ENCODE measurements at regions not wholly inside any gene's neighbourhood (a gene's known extent, or its start where the extent isn't known, plus 50 kb on each side); places are given as distances from the start of the nearest gene placed in this dataset.

GRCh38 chr13:85537601-85538000 is 261.6 kb downstream of the SLITRK6 start:
- H3K4me3 ChIP-seq = no peak overlapping the region
- no peak for FAIRE-seq
- no peak for TF ChIP-seq NKRF (conservative IDR thresholded peaks at IDR 0.05)
- no peak for TF ChIP-seq STAT3 (IDR thresholded peaks at IDR 0.05; ENCODE audit: low read depth, low read length)
- TF ChIP-seq ZZZ3 (IDR thresholded peaks at IDR 0.05; ENCODE audit: control insufficient read depth, insufficient read length, low read depth) = no peak
- no peak for TF ChIP-seq BRCA1 (IDR thresholded peaks at IDR 0.05; ENCODE audit: low read depth, low read length)
- TF ChIP-seq GABPA (IDR thresholded peaks at IDR 0.05; ENCODE audit: low read depth) = no peak
- no peak for TF ChIP-seq IKZF1 (conservative IDR thresholded peaks at IDR 0.05)
- TF ChIP-seq ATF2 (IDR thresholded peaks at IDR 0.05; ENCODE audit: low read length) = no peak
- TF ChIP-seq BCL3 (IDR thresholded peaks at IDR 0.05; ENCODE audit: borderline replicate concordance, insufficient read depth, low read depth, low read length, poor library complexity, severe bottlenecking) = no peak
- no peak for TF ChIP-seq TCF3 (IDR thresholded peaks at IDR 0.05; ENCODE audit: borderline replicate concordance, insufficient read depth, low read depth, low read length)
- TF ChIP-seq POLR2AphosphoS2 (IDR thresholded peaks at IDR 0.05; ENCODE audit: low read depth, low read length) = no peak
- no peak for TF ChIP-seq REST (IDR thresholded peaks at IDR 0.05; ENCODE audit: low read depth, low read length)
- no peak for DNase-seq (ENCODE audit: low read depth, low spot score)
- POLR2A ChIA-PET = no interaction called here
- H3K4me2 ChIP-seq (ENCODE audit: control insufficient read depth, insufficient read depth) = no peak overlapping the region
- intact Hi-C loops (cut with micrococcal nuclease; ENCODE audit: unreplicated experiment) (no loop called here), in situ Hi-C loops (cut with MboI) (no loop called here)
- H3K36me3 ChIP-seq (ENCODE audit: control insufficient read depth in 2 of 2, insufficient read depth in 2 of 2, low read length in 1 of 2) = no peaks in the 10 kb centered on the region
- H3K79me2 ChIP-seq (ENCODE audit: control insufficient read depth, insufficient read depth, low read length) = no peaks in the 10 kb centered on the region
- no peaks in the 10 kb centered on the region for H4K20me1 ChIP-seq (ENCODE audit: control insufficient read depth, insufficient read depth)
- H3K9ac ChIP-seq (ENCODE audit: control insufficient read depth, insufficient read depth, low read length) = no peak overlapping the region
- SMC1A ChIA-PET (ENCODE audit: uncharacterized antibody, unreplicated experiment) = interaction anchor here (1.5 kb wide), 1 partner anchor 14 kb away, joined by 4 read pairs; no protein-coding TSS in a partner anchor
- CTCF ChIA-PET = no interaction called here
- ATAC-seq = no peak
- H3K27ac ChIP-seq (ENCODE audit: control insufficient read depth, insufficient read depth) = no peak overlapping the region
- RAD21 ChIA-PET (ENCODE audit: unreplicated experiment) = no interaction called here
- no peaks in the 10 kb centered on the region for H3K9me3 ChIP-seq (replicated peaks; ENCODE audit: control insufficient read depth, insufficient read depth, low read length)
- 43% methylated on average over 2 of the region's 2 CpGs for WGBS (ENCODE audit: insufficient coverage, insufficient replicate concordance, low lambda C conversion rate, missing lambda C conversion rate)
- H3K27me3 ChIP-seq (replicated peaks in 1 of 2; ENCODE audit: control insufficient read depth in 2 of 2, insufficient read depth in 2 of 2, low read length in 1 of 2) = no peaks in the 10 kb centered on the region
- H3K4me1 ChIP-seq (ENCODE audit: control insufficient read depth, insufficient read depth, low read length) = no peaks in the 10 kb centered on the region
- no peak overlapping the region for H2AFZ ChIP-seq (ENCODE audit: control insufficient read depth, low read depth, low read length)
- BruUV-seq (replicated peaks) = no TSS peak
